ENCODE measurements at regions not wholly inside any gene's neighbourhood (a gene's known extent, or its start where the extent isn't known, plus 50 kb on each side); places are given as distances from the start of the nearest gene placed in this dataset.

- Mint-ChIP-seq H3K4me3 (ENCODE audit: unreplicated experiment) (no peak overlapping the region), H3K27me3 (ENCODE audit: unreplicated experiment) (no peaks in the 10 kb centered on the region), H3K4me1 (ENCODE audit: low read depth, unreplicated experiment) (no peaks in the 10 kb centered on the region), H3K36me3 (ENCODE audit: unreplicated experiment) (no peaks in the 10 kb centered on the region), H3K27ac (ENCODE audit: unreplicated experiment) (no peak overlapping the region), H3K9me3 (ENCODE audit: unreplicated experiment) (peaks cover 3% of the 10 kb centered on the region)
- DNase-seq: no peak
- no peak for TF ChIP-seq CTCF (IDR thresholded peaks at IDR 0.05; ENCODE audit: partially characterized antibody, unreplicated experiment)
Measured at GRCh38 chr6:2523061-2523460, 227.7 kb downstream of the MYLK4 start.

DNA sequence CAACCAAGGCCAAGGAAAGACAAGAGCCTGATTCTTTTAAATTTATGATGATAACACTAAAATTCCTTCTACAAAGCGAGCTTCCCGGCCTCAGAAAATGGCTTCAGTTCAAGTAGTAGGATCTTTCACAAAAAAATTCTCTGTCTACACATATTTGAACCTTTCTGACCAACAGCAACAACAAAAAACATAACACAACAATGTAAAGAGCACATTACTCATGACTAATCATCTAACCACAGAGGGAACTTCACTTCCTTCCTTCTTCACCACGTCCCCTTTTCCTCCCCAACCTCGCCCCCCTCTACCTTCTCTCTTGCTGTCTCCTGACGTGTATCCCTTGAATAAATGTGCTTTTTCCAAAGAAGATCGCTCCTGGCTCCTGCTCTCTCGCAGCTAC lies 228.2 kb downstream of the MYLK4 start:
- H3K27ac Mint-ChIP-seq (ENCODE audit: unreplicated experiment): no peak overlapping the region
- H3K36me3 Mint-ChIP-seq (ENCODE audit: unreplicated experiment): no peaks in the 10 kb centered on the region
- DNase-seq: no peak

DNA sequence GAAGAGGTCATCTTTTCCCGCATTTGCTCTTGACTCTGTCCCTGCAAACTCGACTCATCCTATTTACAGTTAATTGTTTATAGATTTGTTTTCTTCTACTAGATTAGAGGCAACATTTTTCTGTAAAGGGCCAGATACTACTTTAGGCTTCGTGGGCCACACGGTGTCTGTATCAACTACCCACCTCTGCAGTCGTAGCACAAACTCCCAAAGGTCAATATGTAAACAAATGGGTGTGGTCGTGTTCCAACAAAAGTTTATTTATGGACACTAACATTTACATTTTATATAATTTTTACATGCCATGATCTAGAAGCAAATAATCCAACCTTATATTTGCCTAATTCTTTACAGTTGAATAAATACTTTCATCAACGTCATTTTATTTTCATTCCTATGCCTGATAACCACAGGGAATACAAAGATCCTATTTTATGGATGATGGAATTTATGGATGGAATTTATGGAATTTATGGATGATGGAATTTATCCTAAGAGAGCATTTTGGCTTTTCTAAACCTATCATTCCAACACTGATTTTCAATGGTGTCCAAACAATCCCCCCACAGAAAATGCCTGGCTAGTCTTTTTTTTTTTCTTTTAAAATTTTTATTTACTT lies 232.8 kb downstream of the MYLK4 start:
- no peak overlapping the region for H3K27ac Mint-ChIP-seq (ENCODE audit: unreplicated experiment)
- H3K27me3 Mint-ChIP-seq (ENCODE audit: unreplicated experiment): no peaks in the 10 kb centered on the region
- H3K4me3 Mint-ChIP-seq (ENCODE audit: unreplicated experiment): no peak overlapping the region
- no peaks in the 10 kb centered on the region for H3K36me3 Mint-ChIP-seq (ENCODE audit: unreplicated experiment)
- DNase-seq: no peak
- TF ChIP-seq CTCF (IDR thresholded peaks at IDR 0.05; ENCODE audit: partially characterized antibody, unreplicated experiment): no peak
- H3K4me1 Mint-ChIP-seq (ENCODE audit: low read depth, unreplicated experiment): no peaks in the 10 kb centered on the region
- H3K9me3 Mint-ChIP-seq (ENCODE audit: unreplicated experiment): no peaks in the 10 kb centered on the region

More for the DNA sequence above, 228.2 kb downstream of the MYLK4 start:
- H3K4me3 Mint-ChIP-seq (ENCODE audit: unreplicated experiment): no peak overlapping the region
- H3K27me3 Mint-ChIP-seq (ENCODE audit: unreplicated experiment): no peaks in the 10 kb centered on the region
- H3K9me3 Mint-ChIP-seq (ENCODE audit: unreplicated experiment): peaks cover 3% of the 10 kb centered on the region
- no peak for TF ChIP-seq CTCF (IDR thresholded peaks at IDR 0.05; ENCODE audit: partially characterized antibody, unreplicated experiment)
- H3K4me1 Mint-ChIP-seq (ENCODE audit: low read depth, unreplicated experiment): no peaks in the 10 kb centered on the region

GRCh38 chr6:2517401-2517800 lies 233.3 kb downstream of the MYLK4 start:
- Mint-ChIP-seq H3K27ac (ENCODE audit: unreplicated experiment) (no peak overlapping the region), H3K4me3 (ENCODE audit: unreplicated experiment) (no peak overlapping the region), H3K4me1 (ENCODE audit: low read depth, unreplicated experiment) (no peaks in the 10 kb centered on the region), H3K36me3 (ENCODE audit: unreplicated experiment) (no peaks in the 10 kb centered on the region), H3K9me3 (ENCODE audit: unreplicated experiment) (no peaks in the 10 kb centered on the region), H3K27me3 (ENCODE audit: unreplicated experiment) (no peaks in the 10 kb centered on the region)
- no peak for TF ChIP-seq CTCF (IDR thresholded peaks at IDR 0.05; ENCODE audit: partially characterized antibody, unreplicated experiment)
- DNase-seq: no peak

- TF ChIP-seq CTCF (IDR thresholded peaks at IDR 0.05; ENCODE audit: partially characterized antibody, unreplicated experiment): no peak
- Mint-ChIP-seq H3K27me3 (ENCODE audit: unreplicated experiment) (no peaks in the 10 kb centered on the region), H3K4me3 (ENCODE audit: unreplicated experiment) (no peak overlapping the region), H3K27ac (ENCODE audit: unreplicated experiment) (no peak overlapping the region), H3K9me3 (ENCODE audit: unreplicated experiment) (no peaks in the 10 kb centered on the region), H3K4me1 (ENCODE audit: low read depth, unreplicated experiment) (no peaks in the 10 kb centered on the region), H3K36me3 (ENCODE audit: unreplicated experiment) (no peaks in the 10 kb centered on the region)
- no peak for DNase-seq
Measured at GRCh38 chr6:2516059-2516458, 234.7 kb downstream of the MYLK4 start.
